Fibroblast of skin of left quadriceps (primary cell): ENCODE measurements at regions not wholly inside any gene's neighbourhood (a gene's known extent, or its start where the extent isn't known, plus 50 kb on each side); places are given as distances from the start of the nearest gene placed in this dataset.

Experiments
- DNase-seq, 2 experiments: peaks; one replicate each; pipeline ENCODE4 v3.0.0-alpha.2; 2013; ENCODE audit warnings: low read depth in 2 of 2

GRCh38 chr17:14947671-14948070 lies 317.5 kb downstream of the PMP22 start:
- DNase-seq, result no peak

DNA sequence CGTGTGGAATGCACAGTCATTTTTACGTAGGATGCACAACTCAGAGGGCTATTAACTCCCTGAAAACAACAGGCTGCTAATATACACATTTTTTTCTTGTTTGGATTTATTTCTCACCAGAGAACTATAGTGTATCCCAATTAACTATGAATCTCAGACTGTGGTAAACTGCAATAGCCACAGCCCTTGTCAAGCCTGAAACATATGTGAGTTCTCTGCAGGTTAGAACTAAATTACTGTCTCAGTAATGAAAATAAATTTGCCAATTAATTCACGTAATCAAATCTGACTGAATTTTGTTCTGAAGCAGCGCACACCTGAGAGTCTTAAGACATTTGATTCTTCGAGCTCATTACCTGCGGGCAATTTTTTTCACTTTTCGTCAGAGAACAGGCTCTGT lies 318.6 kb downstream of the PMP22 start:
- no peak for DNase-seq

DNA sequence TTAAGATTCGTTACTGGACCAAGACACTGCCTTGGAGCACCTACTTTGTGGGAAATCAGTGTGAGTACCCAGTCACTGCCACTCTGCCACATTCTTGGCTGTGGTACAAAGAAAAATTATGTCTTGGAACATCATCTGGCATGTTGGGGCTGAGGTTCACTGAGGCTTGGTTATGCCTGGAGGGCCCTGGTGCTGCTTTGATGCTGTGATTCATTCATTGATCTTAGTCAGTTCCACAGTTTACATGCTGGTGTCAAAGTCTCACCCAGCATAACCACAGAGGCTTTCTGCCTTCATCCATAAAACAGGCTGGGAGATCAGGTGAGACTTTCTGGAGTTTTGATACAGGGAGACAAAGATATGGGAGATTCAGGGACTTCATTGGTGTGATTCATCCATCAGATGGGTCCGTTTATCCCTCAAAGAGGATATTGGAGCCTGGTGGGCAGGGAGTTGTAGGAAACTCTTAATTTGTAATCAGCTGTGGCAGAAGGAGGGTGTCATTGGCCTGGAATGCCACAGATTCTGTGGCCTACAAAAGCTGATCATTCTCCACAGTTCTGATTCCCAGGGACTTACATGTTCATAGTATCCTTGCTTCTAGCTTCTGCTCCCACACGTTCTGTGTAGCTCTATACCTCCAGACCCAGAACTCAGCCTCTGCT lies 322.5 kb downstream of the PMP22 start:
- no peak for DNase-seq

DNA sequence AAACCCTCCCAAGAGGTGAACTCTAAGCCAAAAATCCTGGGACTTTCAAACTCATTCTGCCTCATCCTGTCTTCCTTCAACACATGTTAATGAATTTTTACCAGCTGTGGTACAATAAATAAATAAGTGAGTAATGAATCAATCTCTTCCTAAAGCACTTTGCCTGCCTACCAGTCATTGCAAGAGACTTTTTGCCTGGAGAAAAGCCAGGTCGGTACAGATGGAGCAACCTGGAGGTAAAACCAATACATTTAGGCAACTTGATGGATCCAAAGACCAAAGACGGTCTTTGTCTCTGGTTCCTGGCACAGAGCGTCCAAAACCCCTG lies 324.2 kb downstream of the PMP22 start:
- DNase-seq, result peak in 1 of 2 experiments; percentile 45

GRCh38 chr17:14940108-14940937 lies 324.8 kb downstream of the PMP22 start:
- DNase-seq, result no peak

DNA sequence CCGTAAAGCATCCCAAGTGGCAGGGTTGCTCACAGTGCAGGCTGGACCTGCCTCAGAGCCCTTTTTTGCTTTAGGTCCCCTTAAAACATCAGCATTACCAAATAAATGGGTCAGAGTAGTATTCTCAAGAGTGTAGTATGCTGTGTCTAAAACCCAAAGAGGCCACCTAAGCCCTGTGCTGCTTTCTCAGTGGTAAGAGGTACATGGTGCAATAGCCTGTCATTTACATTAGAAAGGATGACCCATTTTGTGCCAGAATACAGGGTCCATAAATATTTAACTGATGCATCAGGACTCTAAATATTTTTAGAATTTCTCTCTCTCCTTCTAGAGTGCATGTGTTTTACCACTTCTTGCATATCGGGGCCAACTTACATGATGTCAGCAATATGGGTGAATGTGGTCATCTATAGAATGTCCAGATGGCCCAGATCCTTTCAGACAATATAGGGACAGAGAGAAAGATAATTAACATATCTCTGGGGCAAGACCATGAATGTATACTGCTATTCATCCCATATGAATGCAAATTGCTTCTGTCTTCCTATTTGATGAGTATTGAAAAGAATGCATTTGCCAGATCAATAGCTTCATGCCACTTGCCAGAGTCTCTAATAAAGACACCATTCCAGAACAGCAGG lies 329.2 kb downstream of the PMP22 start:
- no peak for DNase-seq

DNA sequence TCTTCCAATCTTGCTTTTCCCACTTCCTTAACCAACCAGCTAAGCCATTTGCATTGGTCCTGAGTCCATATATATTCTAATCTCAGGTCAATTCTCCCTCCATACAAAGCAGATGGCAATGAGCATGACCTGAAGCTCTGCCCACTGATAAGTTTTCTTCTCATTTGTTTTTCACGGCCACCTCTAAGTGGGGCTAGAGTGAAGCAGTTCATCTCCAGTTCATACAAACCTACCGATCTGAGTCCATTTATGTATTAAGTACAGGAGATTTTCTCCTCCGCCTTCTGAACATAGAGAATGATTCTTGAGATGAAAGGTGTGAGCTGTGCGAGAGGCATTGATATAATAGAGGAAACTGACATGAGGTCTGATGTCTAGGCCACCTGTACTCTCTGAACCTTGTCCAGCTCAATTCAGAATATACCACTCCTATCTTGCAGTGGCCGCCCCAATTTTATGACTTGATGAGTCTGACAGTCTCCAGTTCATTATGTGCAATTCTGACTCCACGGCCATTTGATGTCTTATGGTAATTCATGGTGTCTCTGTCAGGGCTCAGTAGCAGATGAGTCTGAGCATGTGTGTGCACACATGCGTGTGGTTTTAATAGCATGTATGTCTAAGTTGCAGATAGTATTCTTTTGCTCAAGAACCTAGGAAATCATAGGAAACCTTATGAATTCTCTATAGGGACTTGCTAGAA lies 329.8 kb downstream of the PMP22 start:
- DNase-seq, result no peak

DNA sequence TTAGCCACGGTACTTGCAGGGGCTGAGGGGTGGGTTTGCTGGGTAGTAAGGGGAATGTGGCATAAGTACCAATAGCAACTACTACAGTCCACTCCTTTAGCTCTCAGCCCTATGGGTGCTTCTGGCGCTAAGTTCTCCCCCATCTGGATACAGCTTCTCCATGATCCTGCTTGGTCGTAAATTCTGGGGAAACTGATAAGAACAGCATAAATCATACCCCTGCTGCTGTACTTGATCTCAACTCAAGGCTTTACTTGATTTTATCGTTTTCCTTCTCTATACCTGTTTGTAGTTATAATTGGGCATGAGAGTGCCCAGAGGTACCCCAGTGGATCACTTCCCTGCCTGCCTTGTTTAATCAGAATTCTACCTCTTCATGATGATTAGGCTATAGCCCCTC lies 331.4 kb downstream of the PMP22 start:
- no peak for DNase-seq

DNA sequence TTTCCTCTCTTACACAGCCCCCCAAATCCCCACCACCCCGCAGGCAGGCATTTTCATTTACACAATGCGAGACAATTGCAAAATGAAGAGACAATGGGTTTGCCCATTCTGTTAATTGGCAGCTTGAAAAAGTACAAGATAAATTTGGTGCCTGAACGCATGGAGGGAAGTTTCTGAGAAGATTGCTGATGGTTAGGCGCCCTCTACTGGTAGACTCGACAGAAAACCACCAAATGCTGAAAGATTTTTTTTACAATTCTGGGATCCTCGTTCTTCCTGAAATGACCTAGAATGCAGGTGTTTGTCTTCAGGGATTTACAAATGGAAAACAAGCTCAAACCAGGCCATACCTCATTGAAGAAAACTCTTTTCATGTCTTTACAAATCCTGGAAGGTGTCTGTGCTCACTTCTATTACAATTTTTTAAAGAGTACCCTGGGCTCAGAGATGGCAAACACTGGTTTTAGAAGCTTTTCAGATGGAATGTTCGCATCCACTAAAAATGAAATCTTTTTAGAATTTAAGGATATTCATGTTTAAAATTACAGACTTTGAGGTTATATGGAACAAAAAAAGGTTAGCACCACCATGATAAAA lies 338.5 kb downstream of the PMP22 start:
- DNase-seq, result peak in 1 of 2 experiments; percentile 57

- no peak for DNase-seq
Measured at GRCh38 chr17:14926073-14926472, 339.1 kb downstream of the PMP22 start.

DNA sequence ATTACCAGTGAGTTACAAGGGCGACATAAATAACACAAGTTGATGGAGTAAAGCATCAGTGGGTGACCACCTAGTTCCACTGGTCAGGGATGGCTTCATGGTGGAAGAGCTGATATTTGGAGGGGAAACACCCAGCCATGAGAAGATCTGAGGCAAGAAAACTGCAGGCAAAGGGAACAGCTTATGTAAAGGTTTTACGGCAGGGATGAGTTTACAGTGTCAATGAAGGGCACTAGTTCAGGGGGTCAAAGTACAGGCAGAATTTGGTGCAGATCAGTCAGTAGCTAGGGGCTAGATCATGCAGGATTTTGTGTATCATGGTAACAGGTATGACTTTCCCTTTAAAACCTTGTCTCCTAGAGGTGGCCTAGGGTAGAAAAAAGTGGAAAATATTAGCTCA lies 339.6 kb downstream of the PMP22 start:
- no peak for DNase-seq

DNA sequence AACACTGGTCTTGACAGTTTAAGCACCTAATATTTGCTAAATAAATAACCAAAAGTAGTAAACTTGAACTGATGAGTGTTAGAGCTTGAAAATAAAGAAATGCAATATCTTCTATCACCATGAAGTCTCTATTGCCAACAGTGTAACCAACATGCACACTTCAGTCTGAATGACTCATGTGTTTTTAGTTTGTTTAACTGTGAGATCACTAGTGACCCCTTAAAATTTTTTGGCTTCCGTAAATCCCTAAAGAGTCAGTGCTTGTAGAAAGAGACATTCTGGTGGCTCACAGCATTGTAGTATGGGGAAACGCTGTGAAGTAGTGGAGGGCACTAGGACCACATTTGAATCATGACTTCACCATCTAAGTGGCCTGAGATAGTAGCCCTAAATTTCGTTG lies 341.1 kb downstream of the PMP22 start:
- no peak for DNase-seq

- DNase-seq, result no peak
Measured at GRCh38 chr17:14922411-14922810, 342.7 kb downstream of the PMP22 start.

DNA sequence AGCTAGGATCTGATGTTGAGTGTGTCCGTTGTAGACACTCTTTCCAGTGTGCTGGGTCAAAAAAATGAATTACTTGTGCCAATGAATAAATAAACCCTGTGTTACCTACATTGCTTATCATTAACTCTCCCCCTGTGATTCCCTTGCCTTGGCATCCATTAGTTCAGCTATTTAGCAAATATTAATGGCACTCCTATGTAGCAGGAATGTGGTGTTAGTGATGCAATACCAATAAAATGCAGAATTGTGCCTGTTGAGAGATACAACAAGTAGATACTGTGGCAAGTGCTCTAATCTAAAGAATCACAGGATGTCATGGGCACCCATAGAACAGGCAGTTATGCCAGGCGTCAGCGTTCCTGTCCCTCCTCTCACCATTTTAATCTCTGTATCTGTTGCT lies 343.2 kb downstream of the PMP22 start:
- no peak for DNase-seq

GRCh38 chr17:14919631-14920213 lies 345.4 kb downstream of the PMP22 start:
- no peak for DNase-seq

GRCh38 chr17:14919094-14919493 lies 346.0 kb downstream of the PMP22 start:
- DNase-seq, result no peak

- DNase-seq, result no peak
Measured at GRCh38 chr17:14918540-14918939, 346.6 kb downstream of the PMP22 start.

DNA sequence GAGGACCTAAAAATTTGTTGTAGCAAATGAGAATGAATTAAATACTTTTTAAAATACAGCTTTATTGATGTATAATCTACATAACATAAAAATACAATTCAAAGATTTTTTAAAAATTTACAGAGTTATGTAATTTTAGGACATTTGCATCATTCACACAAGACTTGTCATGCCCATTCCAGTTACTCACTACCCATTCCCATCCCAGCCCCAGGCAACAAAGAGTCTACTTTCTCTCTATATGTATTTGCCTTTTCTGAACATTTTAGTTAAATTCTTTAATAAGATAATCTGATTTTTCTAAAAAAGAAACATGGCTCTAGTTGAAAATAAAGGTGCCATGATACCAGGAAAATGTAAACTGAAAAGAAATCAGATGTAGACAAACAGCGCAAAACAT lies 354.2 kb downstream of the PMP22 start:
- no peak for DNase-seq

GRCh38 chr17:14904386-14904785 lies 360.7 kb downstream of the PMP22 start:
- DNase-seq, result no peak

GRCh38 chr17:14903854-14904253 lies 361.3 kb downstream of the PMP22 start:
- DNase-seq, result no peak

DNA sequence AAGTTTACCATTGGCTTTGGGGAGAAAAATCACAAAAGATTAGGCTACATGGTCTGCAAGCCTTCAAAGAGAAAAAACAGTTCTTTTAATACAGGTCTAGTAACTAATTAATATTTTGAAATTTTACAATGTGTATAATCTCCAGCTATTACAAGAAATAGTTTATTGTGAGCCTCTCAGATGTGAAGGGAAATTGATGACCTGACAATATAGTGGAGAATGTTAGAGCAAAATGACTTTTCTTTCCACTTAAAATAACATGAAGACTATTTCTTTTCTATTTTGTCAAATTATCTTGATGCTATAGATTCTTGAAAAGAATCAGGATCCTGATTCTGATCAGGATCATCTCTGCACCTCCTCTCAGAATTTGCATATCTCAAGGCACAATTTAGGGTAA lies 362.3 kb downstream of the PMP22 start:
- DNase-seq, result no peak

DNA sequence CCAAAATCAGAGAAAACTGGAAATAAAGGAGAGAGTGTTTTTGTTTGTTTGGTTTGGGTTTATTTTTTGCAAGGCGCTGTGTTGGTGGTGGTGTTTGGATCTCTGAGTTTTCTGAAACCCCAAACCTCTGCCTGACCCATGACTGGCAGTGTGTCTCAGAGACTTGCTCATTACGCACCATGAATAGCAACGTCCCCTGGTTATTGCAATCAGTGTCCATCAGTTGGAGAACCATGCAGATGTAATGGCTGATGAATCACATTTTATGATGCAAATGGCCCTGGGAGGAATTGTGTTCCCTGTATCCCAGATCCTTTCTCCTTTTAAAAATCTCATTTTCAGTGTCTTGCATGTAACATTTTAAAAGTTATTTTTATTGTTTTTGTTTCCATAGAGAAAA lies 362.8 kb downstream of the PMP22 start:
- DNase-seq, result no peak
